GM19455 (cell line): ENCODE measurements at regions not wholly inside any gene's neighbourhood (a gene's known extent, or its start where the extent isn't known, plus 50 kb on each side); places are given as distances from the start of the nearest gene placed in this dataset.
"Not testable (repeated sequence)": the region's sequence is repeated elsewhere in the genome, so short reads cannot be mapped to it uniquely, and the experiment has no call there.

Source experiments
- ATAC-seq: cut with Tn5 transposase; IDR thresholded peaks from one replicate; pipeline ENCODE4 v1.9.1; 2021; ENCODE audit not compliant: unreplicated experiment

DNA sequence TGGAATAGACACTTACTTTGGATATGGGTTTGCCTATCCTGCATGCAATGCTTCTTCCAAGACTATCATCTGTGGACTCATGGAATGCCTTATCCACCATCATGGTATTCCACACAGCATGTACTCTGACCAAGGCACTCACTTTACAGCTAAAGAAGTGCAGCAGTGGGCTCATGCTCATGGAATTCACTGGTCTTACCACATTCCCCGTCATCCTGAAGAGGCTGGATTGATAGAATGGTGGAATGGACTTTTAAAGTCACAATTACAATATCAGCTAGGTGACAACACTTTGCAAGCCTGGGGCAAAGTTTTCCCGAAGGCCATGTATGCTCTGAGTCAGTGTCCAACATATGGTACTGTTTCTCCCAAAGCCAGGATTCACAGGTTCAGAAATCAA, 199.1 kb downstream of the GJA1 start:
- not testable (repeated sequence) for ATAC-seq

DNA sequence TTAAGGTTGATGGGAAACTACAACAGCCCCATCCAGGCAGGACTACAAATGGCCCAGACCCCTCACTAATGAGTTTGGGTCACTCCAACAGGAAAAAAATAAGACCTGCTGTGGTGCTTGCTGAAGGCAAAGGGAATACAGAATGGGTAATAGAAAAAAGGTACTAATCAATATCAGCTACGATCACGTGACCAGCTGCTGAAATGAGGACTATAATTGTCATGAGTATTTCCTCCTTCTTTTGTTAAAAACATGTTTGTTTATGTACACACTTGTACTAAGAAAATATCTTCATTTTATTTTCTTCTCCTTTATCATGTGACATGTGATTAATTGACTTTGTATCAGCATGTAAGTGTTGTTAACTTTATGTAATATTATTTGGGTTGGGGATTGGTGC, 199.9 kb downstream of the GJA1 start:
- ATAC-seq, result no peak

DNA sequence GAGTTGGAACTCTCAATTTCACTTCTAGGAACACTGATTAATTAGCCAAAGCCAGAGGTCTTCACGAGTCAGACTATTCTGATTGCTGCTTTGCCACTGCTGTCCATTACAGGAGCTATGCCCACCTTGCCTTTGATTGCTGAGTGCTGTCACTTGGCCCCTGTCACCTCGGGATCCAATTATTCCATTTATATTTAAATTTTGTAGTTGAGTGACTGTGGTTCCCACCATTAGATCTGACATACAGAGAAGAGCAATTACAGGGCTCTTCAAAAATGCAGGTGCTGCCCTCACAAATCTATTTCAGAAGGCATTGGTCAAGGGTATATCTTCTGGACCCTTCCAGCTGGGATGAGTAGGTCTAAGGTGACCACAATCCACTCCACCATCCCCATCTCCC, 200.8 kb downstream of the GJA1 start:
- ATAC-seq, result not testable (repeated sequence)

DNA sequence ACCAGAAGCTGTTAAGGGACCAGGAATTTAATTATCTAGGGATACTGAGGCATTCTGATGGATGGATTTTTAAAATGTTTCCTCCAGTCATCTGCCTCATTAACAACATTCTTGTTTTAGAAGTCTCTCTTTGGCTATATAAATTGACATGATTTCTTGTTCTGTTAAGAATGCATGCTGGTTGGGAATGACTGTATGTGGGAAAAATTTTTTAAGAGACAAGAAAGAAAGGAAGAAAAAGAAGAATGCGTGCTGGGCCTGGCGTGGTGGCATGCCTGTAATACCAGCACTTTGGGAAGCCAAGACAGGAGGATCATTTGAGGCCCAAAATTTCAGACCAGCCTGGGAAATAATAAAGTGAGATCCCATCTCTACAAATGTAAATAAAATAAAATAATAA, 203.6 kb downstream of the GJA1 start:
- ATAC-seq, result no peak

DNA sequence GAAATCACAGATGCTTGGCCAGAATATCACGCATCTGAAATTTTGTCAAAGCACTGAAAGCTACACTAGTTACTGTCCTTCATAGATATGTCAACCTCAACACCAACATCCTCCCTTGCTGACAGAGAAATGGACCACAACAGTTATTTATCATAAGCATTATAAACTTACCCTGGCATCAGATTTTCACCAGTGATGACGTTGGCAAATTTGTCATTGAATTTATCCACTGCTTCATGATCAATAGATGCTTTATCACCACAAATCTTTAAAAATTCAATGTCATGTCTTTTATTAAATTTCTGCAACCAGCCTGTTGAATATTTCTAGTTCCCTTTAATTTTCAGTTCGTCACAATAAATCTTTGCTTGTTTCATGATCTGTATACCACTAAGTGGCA, 205.7 kb downstream of the GJA1 start:
- no peak for ATAC-seq

DNA sequence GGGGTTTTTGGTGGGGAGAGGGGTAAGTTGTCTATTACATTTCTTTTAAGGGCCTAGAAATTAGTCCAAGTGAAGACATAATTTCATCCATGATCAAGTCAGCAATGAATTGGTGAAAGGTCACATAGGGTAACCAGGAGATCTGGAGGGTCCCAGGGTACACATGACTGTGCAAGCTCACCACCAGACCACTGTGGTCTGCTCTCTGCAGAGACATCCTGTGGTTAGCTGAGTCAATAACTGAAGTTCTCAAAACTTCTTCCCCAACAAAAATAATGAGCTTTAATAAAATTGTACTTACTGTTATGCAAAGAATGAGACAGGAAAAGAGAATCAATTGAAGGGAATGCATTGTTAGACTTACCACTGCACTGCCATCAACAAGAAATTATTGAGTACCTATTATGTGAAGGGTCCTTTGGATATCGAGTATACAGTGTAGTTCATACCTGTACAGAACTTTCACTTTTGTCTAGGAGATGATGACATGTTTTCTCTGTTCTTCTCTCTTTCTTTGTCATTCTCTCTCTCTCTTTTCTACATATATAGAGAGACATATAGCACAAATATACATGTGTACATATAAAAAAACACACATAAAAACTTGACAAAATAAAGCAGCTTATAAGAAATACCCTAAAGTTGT, 209.8 kb downstream of the GJA1 start:
- no peak for ATAC-seq

DNA sequence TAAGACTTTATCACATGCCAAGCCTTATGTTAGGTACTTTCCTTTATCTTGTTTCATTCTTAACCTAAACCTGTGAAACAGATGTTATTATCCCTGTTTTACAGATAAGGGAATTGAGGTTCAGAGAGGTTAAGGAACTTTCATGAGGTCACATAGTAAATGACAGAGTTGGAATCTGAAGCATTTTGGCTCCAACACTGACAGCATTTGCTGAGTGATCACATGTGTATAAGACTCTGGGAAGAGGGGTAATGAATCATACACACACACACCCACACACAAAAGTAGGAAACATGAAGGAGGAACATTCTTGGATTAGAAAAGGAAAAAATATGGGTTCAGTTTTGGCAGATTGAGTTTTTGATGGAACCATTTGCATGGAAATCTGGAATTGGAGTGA, 212.5 kb downstream of the GJA1 start:
- ATAC-seq, result no peak

DNA sequence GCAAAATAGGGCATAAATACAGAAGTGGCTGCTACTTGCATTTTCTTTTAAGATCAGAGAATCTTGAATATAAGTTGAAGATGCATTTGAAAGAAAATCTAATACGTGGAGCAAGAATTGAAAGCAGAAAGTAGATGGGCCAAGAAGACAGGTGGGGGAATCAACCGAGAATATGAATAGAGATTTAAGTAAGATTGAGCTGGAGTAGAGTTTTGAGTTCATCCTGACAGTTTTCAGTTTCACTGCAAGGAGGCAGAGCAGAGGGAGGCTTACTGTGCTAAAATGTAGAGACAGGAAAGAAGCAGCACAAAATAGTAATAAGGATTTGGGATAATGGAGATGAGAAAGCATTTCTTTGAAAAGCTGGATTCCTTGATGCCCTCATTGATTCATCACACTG, 214.5 kb downstream of the GJA1 start:
- no peak for ATAC-seq

DNA sequence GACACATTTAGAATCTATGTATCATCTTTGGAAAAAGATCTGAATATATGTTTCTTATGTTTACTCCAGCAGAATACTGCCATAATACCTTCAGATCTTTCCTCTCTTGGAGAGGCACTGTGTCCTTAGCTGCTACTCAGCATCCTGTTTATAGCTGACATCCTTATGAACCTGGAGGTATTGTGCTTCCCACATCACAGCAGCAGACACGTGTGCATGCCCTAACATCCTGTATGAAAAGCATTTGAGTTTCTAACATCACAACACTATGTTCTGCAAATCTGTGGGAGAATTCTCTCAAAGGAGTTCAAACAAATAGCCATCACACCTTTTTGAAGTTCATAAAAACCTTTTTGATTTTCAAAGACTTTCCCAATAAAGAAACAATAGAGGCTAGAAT, 216.0 kb downstream of the GJA1 start:
- no peak for ATAC-seq

DNA sequence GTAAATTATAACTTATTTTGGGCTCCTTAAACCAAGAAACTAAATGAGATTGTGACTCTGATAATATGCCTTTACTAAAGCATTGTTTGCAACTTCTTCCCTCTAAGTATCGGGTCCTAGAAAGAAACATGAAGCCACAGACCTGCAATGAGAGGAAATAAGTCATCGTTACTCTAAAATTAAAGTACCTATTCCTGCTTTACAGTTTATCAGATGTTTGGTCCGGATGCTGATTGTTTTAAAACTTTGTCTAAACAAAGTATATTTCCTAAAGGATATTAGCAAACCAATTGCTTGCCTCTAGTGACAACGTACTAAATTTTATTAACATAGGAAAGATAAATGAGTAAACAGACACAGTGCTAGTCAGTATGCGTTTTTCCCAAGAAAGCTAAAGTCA, 216.8 kb downstream of the GJA1 start:
- no peak for ATAC-seq

DNA sequence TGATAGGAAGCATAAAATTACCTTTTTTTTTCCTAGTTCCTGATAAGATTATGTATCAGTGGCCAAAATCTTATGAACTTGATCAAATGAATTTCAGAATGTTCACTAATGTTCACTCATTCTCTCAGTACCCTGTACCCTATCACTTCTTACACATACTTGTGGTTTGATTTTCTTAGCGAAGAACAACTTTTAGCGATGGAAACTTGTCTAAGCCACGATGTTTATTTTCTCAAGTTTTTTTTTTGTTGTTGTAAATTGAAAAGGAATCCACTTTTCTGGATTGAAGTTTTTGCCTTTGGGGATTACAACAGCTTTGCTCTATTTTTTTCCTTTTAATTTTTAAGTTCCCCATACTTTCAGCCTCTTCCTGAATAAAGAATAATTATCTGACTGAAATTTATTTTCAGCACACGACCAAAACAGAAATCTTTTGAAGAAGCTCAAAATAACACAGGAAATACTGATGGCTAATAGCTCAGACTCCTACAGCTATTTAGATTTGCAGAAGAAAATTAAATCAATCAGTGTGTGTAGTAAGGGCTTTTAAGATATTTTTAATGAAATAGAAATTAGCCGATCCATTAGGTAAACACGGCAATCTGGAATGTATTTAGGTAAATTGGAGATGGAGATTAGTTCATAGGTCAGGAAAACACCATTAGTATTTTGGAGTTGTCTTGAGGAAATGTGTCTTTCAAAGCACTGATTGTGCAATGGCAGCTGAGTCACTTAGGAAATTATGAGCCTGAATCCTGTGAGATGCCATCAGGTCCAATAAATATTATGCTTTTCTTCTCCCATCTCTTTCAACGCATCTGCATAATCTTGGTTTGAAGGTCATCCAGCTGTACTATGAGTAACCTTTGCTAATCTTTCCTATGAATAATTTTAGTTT, 217.5 kb downstream of the GJA1 start:
- no peak for ATAC-seq

DNA sequence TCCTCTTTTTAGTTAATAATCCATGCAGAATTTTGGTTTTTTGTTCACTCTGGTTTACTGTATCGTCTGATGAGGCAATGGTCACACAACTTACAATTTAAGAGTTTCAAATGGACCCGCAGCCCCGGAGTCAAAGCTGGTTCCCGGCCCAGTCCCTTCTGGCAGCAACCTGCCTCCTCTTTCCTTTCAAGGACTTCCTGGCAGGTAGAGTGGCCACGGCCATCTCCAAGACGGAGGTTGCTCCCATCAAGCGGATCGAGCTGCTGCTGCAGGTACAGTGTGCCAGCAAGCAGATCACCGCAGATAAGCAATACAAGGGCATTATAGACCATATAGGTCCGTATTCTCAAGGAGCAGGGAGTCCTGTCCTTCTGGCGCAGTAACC, 218.2 kb downstream of the GJA1 start:
- no peak for ATAC-seq

DNA sequence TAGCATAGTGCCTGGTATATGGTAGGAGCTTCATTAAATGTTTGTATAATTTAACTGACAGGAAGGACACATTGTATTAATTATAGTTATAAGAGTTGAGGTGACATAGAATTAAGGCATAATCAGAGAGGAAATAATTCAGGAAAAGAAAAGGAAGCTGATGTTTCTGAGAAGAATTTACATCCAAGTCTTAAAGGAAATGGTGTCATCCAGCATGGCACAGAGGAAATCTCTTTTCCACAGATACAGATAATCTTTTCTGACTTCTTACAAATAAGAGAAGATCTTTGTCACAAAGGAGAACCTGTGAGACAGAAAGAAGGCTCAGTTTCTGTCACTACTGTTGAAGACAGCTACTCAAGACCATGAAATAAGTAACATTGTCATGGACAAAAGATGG, 222.5 kb downstream of the GJA1 start:
- no peak for ATAC-seq

DNA sequence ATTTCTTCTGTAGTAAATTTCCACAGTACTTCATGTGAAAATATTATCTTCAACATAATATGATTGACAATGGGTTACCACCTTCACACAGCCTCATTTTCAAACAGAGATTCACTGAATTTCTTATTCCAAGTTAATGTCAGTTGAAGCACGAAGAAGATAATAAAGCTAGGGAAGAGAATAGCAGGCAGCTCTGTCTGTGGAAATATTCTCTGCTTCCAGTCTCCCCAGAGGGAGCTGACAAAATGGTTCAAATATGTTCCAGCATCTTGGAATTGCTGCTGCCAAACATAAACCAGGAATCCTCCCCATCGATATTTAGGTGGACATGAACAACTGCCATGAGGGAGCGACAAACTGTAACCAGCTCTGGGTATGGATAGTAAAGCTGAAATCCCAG, 224.8 kb downstream of the GJA1 start:
- no peak for ATAC-seq

DNA sequence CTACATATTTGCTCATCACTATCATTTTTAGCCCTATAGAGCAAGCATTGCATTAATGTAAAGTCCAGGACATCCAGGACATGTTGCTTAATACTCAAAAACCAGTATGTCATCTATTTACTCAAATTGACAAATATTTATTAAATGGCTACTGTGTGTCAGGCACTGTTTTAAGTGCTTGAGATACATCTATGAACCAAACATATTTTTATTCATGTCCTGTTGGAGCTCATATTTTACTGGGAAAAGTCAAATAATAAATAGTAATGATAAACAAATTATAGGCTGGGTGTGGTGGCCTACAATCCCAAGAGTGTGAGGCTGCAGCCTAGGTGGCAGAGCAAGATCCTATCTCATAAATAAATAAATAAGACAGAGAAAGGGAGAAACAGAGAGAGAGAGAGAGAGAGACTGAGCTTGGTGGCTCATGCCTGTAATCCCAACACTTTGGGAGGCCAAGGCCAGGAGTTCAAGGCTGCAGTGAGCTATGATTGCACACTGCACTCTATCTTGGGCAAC, 227.9 kb downstream of the GJA1 start:
- ATAC-seq, result no peak

DNA sequence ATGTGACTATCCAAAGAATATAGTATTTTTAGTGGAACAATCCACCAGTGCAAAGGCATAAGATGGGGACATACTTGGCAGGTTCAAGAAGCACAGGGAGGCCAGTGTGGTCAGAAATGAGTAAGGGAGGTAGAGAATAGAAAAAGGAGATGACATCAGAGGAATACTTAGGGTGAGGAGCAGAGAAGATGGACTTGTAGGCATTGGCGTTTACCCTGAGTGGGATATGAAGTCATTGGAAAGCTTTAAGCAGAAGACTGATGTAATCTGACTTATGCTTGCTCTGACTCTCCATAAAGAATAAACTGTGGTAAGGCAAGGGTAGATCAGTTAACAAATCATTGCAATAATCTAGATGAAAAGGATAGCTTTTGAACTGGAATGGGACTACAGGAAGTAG, 228.7 kb downstream of the GJA1 start:
- ATAC-seq, result no peak

DNA sequence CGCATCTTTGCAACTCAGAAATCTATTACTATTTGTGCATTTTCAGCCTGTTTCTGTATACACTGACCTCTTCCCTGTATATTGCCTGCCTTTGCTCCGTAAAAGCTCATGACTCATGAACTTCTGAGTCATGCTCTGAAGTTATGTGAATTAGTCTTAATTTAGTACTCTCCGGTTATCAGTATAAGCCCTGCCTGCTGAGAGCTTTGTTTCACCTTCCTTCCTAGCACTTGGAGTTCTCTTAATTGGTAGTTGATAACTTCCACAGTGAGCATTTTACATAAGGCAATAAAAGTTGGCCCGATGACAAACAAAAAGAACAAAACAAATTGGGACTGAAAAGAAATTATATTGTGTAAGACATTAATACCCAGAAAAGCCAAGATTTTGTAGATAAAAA, 231.4 kb downstream of the GJA1 start:
- no peak for ATAC-seq

DNA sequence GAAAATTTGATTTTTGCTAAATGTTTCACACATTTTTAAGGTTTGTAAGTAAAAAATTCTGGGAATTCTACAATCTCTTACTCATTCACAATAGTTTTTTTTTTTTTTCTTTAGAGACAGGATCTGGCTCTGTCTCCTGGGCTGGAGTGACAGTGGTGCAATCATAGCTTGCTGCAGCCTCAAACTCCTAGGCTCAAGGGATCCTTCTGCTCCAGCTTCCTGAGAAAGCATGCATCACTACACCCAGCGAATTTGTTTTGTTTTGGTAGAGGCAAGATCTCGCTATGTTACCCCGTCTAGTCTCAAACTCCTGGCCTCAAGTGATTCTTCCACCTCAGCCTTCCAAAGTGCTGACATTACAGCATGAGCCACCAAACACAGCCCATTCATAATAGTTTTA, 232.8 kb downstream of the GJA1 start:
- ATAC-seq, result no peak

DNA sequence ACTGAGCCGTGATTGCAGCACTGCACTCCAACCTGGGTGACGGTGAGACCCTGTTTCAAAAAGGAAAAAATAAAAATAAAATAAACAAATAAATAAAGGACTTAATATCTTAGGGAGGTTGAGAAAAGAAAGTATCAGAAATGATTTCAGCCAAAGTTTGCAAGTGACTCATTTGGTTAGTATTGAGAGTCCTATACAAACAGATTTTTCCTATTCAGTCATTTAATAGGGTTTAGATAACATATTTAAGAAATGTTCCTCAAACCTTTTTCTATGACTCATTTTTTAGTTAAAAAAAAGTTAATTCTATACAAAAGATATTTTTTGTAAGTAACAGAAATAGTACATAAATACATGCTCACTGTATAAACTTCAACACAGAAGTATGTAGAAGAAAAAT, 235.1 kb downstream of the GJA1 start:
- no peak for ATAC-seq

DNA sequence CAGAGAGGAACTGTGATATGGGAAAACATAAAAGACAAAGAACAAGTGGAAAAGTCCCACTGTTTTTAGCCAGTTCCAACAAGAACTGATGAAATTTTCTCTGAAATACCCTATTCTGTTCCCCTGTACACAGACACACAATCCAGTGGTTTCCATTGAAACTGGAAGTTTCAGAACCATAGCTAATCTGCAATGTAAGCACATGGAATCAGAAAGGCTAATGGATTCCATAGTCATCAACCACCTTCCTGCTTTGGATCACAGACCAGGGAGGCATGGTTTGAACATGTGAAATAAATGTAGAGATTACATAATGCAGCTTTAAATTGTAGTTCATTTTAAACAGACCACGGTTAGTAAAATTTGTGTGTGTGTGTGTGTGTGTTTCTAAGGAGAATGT, 242.1 kb downstream of the GJA1 start:
- ATAC-seq, result no peak

DNA sequence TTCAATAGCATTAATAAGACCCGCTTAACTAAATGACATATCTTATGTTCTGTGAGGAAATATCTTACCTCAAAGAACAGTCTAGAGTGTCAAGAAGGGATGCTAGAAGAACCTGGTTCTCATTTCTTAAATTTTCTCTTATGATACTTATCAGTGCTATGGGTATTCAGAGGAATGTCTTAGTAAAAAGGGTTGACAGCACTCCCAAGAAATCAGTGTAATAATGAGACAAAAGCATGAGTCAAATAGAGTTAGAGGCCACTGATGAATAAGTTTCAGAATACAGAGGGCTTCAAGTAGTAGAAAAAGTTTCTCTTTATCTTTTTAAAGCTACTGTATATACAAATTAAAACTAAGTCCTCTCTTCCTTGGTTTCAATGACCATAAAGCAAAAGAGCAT, 242.8 kb downstream of the GJA1 start:
- ATAC-seq, result no peak

DNA sequence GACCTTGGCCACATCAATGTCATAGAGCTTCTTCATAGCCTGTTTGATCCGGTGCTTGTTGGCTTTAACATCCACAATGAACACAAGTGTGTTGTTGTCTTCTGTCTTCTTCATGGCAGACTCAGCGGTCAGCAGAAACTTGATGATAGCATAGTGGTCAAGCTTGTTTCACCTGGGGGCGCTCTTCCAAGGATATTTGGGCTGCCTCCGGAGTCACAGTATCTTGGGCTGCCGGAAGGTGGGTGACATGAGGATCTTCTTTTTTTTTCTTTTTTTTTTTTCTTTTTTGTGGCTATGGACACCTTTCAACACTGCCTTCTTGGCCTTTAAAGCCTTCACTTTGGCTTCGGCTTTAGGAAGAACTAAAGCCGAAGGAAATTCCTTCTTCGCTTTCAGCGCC, 244.6 kb downstream of the GJA1 start:
- ATAC-seq, result no peak

DNA sequence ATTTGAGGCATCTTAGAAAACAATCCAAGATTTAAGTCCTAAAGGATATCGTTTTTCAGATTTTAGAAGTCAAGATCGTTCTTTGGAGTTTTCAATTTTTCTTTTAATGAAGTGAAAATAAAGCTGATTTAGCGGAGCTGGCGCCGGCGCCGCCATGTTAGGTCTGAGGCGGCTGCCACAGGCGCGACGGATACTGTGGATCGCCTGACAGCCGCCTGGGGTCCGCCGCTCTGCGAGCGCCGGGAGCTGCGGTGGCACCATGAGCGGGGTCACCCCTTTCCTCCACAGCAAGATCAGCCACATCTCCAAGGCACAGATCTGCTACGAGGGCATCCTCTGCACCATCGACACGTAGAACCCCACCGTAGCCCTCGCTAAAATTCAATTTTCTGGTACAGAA, 247.2 kb downstream of the GJA1 start:
- ATAC-seq, result no peak
